ENCODE measurements at regions not wholly inside any gene's neighbourhood (a gene's known extent, or its start where the extent isn't known, plus 50 kb on each side); places are given as distances from the start of the nearest gene placed in this dataset.
"Not testable (repeated sequence)": the region's sequence is repeated elsewhere in the genome, so short reads cannot be mapped to it uniquely, and the experiment has no call there.

DNA sequence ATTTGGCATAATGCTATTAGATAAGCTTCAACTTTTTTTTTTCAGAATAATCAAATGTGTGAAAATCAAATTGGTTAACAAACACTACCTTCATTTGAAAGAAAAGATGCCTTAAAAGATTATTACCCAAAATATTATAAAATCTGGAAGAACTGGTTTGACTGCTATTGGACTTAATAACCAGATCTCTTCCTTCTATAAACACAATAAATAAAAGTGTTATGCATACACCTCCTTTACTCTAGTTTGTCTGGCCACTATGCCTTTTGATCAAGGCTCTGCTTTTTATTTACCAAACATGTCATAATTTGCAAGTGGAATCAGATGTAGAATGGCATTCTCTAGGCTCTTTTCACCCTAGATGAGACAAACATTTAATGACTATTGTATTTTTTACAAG is 897.3 kb upstream of the EPHA5 start:
- DNase-seq: no peak
- intact Hi-C loops (cut with DNase I): no loop called here
- ATAC-seq (ENCODE audit: poor library complexity): no peak

DNA sequence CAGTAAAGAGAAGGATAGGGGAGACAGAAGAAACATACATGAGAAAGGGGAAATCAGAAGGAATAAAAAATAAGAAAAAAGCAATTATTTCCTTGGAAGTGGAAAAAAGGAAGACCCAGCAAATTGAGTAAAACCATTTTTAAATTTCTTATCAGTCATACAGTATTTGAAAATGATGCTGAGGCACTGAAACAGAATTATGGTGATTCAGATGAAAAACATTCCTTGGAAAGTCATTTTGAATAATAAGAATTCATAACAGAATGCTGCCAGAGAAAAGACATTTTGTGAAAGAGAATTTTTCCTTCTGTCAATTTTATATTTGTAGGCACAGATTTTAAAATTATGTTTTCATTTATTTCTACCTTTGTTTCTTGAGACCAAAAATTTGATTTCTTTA is 895.5 kb upstream of the EPHA5 start:
- ATAC-seq (ENCODE audit: poor library complexity): no peak
- intact Hi-C loops (cut with DNase I): no loop called here
- no peak for DNase-seq

DNA sequence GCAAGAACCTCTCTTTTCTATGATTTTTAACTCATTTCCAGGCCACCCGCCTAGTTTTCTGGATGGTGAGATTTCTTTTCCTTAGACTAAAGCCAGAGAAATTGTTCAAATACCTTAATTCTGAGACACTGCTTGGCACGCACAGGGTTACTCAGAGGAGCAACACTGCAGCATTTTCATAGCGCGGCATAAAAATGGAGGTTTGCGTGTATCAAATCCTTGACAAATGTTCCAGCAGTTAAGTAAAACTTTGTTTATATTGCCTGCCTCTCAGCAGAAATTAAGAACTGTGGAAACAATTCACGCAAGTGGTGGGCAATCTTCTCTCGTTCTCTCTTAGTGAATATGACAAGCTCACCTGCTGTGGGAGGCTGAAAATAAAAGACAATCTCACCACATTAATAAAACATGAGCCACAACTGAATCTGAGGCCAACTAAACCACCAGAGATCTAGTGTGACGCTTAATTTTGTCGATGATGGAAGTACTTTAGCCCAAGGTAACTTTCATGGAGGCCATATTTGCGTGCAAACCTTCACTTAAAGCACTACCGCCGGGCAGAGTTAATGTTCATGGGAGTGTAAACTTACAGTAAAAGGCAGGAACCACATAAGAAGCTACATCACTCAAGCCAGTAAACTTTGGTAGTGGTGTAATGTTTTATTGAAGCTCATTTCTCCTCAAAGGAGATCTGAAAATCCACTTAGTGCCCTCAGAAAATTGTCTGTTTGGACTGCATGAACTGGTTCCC is 894.8 kb upstream of the EPHA5 start:
- intact Hi-C loops (cut with DNase I): no loop called here
- DNase-seq: no peak
- no peak for ATAC-seq (ENCODE audit: poor library complexity)

DNA sequence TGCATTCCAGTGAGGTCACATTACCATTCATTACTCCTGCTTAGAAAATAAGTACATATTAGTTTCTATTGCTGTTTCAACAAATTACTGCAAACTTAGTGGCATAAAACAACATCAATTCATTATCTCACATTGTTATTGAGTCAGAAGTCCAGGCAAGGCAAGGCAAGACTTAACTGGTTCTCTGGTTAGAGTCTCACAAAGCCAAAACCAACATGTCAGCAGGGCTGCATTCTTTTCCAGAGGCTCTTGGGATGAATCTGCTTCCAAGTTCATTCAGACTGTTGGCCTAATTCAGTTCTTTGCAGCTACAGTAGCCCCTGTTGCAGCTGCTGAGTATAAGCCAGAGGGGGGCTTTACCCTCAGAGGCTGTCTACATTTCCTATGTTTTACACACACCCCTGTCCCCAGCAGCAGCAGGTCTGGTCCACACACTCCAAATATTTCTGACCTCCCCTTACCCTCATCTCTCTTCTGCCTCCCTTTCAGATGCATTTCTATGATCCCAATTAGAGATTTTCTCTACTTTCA is 892.1 kb upstream of the EPHA5 start:
- intact Hi-C loops (cut with DNase I): no loop called here
- ATAC-seq (ENCODE audit: poor library complexity) (no peak), DNase-seq (no peak)

DNA sequence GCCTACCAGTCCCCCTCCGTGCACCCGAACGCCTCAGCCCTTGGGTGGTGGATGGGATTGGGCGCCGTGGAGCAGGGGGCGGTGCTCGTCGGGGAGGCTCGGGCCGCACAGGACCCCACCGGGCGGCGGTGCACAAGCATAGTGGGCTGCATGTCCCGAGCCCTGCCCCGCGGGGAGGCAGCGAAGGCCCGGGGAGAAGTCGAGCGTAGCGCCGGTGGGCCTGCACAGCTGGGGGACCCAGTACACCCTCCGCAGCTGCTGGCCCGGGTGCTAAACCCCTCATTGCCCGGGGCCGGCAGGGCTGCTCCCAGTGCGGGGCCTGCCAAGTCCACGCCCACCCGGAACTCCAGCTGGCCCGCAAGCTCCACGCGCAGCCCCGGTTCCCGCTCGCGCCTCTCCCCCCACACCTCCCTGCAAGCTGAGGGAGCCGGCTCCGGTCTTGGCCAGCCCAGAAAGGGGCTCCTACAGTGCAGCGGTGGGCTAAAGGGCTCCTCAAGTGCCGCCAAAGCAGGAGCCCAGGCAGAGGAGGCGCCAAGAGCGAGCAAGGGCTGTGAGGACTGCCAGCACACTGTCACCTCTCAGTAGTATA is 891.3 kb upstream of the EPHA5 start:
- DNase-seq; ATAC-seq (ENCODE audit: poor library complexity); intact Hi-C loops (cut with DNase I): not testable (repeated sequence)

DNA sequence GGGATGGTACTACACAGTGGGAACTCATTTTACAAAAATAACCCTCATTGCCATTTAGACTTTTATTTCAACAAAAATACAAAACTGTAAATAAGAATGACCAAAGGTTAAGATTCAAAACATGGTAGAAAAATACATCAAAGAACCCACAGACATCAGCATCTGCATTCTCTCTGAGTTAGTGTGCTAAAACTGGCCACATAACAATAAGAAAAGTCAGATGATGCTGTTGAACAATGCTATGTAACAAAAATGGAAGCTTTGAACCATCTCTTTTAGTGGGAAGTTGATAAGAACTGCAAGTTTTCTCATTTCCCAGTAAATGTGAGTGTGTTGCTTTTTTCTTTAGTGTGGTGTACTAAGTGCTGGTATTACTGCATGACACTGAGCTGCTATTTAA is 888.4 kb upstream of the EPHA5 start:
- intact Hi-C loops (cut with DNase I): no loop called here
- ATAC-seq (ENCODE audit: poor library complexity): no peak

DNA sequence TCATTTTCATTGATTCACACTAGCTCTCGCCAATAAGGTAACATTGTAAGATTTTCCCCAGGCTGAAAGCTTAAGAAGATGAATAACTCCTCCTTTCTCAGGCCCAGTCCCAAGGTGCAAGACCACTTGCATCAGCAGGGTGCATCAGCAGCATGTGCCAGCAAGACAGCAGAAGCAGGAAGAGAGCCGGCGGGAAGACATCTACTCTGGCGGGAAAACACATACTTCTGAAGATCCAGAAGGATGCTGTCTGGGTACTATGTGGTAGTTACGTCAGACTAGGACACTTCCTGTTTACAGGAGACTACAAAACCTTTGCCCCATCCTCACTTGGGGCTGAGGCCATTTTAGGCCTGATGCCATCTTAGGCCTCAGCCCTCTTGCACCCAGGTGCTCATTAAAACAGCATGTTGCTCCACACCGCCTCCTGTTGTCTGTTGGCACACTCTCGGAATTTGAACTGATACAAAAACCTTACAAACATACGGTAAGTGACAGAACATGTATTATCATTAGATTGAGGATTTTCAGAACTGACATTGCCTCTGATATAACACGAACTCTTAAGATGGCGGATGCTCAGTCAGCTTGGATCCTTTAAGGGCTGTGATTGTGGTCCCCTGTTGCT is 886.5 kb upstream of the EPHA5 start:
- ATAC-seq (ENCODE audit: poor library complexity) (no peak), DNase-seq (no peak)
- intact Hi-C loops (cut with DNase I): no loop called here

More for the DNA sequence above, 888.4 kb upstream of the EPHA5 start:
- DNase-seq: no peak

DNA sequence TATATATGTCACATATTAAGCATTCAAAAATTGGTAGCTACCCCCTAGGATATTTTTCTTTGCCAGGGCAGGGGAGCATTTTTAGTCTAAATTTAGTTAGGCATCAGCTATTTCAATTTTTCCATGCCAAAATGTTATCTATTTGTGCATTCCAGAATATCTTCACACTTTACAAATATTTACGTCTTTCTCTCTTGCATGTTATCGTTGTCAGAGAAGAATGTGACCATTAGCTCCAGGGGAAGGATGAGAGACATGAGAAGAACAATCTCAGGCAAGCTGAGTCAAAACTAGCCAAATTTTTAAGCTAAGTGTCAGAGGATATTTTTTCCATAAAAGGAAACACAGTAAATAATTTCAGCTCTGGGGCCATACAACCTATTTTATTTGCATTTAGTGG is 885.0 kb upstream of the EPHA5 start:
- intact Hi-C loops (cut with DNase I): no loop called here
- DNase-seq: no peak

DNA sequence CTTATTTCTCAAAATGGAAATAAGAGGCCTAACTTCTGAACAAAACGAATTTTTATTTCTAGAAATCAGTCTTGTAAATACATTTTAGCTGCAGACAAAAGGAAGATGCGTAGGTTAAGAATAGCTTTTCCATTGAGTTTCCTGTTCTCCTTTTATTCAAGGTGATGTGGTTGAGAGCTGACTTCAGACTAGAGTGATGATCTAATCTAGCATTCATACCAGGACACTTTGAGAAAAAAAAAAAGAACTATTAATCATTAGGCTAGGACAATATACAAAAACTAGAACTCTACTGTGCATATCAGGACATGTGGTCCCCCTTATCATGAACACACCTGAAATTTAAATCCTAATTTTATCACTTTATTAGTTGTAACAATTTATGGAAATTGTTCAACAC is 884.5 kb upstream of the EPHA5 start:
- DNase-seq (no peak), ATAC-seq (ENCODE audit: poor library complexity) (no peak)
- intact Hi-C loops (cut with DNase I): no loop called here

More for the DNA sequence above, 885.0 kb upstream of the EPHA5 start:
- ATAC-seq (ENCODE audit: poor library complexity): no peak

DNA sequence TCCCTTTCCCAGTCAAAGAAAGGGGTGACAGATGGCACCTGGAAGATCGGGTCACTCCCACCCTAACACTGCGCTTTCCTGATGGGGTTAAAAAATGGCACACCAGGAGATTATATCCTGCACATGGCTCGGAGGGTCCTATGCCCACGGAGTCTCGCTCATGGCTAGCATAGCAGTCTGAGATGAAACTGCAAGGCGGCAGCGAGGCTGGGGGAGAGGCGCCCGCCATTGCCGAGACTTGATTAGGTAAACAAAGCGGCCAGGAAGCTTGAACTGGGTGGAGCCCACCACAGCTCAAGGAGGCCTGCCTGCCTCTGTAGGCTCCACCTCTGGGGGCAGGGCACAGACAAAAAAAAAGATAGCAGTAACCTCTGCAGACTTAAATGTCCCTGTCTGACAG is 875.0 kb upstream of the EPHA5 start:
- ATAC-seq (ENCODE audit: poor library complexity); DNase-seq; intact Hi-C loops (cut with DNase I): not testable (repeated sequence)

DNA sequence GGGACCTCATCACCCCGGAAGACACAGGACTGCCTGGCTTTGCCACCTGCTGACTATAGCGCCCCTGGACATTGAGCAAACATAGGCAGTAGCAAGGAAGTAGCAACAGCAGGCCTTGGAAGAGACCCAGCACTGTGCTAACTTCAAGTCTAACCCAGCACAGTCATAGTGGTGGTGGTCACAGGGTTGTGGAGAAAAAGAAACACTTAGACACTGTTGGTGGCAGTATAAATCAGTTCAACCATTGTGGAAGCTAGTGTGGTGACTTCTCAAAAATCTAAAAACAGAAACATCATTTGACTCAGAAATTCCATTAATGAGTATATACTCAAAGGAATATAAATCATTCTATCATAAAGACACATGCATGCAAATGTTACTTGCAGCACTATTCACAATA is 874.0 kb upstream of the EPHA5 start:
- ATAC-seq (ENCODE audit: poor library complexity): no peak
- intact Hi-C loops (cut with DNase I): no loop called here
- no peak for DNase-seq

DNA sequence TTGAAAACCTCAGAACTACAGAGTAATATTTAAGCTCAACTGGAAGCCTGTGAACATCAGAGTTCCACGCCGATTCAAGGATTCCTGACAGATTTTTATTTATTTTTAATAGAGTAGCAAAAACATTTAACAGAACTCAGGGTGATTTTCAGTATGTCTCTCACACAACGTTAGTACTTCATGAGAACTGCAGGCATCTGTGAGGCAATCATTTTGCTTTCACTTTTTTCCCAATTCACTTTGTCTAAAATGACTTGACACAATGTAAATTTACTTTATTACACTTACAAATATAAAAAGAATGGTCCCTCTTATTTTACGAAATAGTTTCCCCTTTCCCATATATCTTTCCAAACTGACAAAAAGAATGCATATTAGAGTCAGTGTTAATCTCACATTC is 869.5 kb upstream of the EPHA5 start:
- no peak for DNase-seq
- ATAC-seq (ENCODE audit: poor library complexity): no peak
- intact Hi-C loops (cut with DNase I): no loop called here

DNA sequence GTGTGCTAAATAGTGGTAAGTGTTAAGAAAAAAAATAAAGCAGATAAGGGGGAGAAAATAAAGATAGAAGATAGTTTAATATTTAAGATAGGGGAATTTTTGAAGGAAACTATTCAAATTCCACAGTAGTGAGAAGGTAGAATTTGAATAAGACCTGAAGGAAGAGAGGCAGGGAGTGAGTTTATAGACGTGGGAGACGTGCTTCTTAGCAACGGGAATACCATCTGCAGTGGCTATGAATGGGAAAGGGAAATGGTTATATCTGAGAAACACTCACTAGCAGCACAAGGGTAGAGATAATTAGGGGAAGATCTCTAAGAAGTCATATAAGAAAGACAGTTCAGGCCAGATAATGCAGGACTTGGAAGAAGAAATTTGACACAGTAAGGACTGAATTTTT is 854.5 kb upstream of the EPHA5 start:
- ATAC-seq (ENCODE audit: poor library complexity): no peak
- intact Hi-C loops (cut with DNase I): no loop called here

DNA sequence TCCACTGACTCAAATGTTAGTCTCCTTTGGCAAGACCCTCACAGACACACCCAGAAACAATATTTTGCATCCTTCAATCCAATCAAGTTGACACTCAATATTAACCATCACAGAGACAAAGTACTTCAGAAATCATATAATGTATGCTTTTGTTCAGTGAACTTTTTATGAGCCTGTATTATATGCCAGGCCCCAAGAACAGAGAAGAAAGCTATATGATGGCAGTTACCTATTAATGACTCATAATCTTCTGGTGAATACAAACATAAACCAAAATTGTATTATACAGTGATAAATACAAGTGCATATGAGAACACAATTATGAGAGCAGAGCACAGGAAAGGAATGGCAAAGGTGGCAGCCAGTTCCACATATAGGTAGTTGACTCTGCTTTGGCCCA is 852.0 kb upstream of the EPHA5 start:
- intact Hi-C loops (cut with DNase I): no loop called here
- DNase-seq (no peak), ATAC-seq (ENCODE audit: poor library complexity) (no peak)

More for the DNA sequence above, 854.5 kb upstream of the EPHA5 start:
- DNase-seq: no peak

DNA sequence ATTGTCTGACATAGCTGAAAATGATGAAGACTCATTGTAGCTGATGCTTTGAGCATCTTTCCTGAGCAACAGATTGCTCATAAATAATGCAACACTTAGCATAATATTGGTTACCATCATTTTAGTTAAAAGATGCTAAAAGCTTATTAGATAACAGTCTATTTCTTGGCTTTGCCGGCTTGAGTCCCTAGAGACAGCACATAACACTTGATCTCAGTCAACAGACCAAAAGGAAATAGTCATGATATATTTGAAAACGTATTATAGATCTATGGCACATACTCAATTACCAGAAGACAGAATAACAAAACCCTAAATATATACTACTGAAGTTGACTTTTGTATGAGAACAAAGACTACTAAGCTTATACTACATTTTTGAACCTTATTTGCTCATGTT is 846.7 kb upstream of the EPHA5 start:
- intact Hi-C loops (cut with DNase I): no loop called here
- DNase-seq: no peak
- ATAC-seq (ENCODE audit: poor library complexity): no peak

DNA sequence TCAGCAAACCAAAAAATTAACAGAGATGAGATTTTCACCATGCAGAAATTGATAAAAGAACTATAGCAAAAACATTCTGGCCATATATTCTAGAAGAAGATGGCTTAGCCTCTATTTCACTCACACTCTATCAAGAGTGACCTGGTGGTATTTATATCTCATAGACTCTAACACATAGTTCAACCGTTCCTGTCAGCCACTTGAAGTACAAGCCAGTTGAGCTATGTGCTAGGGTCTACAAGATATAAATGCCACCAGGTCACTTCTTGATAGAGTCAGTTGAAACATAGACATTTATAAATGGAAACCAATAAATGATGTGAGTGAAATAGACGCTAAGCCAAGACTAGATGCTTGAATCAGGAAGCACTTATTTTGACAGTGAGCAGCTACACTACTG is 836.7 kb upstream of the EPHA5 start:
- ATAC-seq (ENCODE audit: poor library complexity) (no peak), DNase-seq (no peak)
- intact Hi-C loops (cut with DNase I): no loop called here

DNA sequence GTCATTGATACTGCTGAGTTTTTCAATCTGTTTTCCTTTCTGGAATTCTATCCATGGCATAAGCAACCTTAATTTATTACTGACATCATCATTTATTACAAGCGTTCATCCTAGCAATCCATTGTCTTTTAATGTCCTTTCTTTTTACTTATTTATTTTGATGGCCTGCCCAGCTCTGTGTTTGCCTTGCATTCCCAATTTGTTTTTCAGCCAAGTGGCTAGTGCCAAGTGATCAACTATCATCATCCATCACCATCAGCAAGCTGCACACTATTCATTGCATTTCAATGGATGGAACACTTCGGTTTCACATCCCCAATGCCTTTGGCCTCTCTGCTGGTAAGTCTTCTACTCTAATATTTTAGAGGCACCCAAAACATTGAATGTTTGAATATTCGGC is 831.7 kb upstream of the EPHA5 start:
- DNase-seq: no peak
- intact Hi-C loops (cut with DNase I): no loop called here
- ATAC-seq (ENCODE audit: poor library complexity): no peak

DNA sequence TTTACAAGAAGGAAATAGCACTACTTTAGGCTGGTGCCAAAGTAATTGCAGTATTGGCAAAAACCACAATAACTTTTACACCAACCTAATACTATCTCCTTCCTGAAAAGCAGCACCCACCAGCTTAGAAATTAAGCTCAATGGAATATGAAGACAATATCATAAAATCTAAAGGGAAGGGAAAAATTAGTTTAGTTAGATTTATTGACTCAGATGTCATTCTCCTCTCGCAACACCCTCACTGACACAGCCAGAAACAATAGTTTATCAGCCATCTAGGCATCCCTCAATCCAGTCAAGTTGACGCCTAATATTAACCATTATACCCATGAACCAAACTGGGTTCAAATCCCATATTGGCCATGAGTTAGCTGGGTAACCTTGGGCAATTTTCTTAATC is 820.4 kb upstream of the EPHA5 start:
- ATAC-seq (ENCODE audit: poor library complexity) (no peak), DNase-seq (no peak)
- intact Hi-C loops (cut with DNase I): no loop called here

DNA sequence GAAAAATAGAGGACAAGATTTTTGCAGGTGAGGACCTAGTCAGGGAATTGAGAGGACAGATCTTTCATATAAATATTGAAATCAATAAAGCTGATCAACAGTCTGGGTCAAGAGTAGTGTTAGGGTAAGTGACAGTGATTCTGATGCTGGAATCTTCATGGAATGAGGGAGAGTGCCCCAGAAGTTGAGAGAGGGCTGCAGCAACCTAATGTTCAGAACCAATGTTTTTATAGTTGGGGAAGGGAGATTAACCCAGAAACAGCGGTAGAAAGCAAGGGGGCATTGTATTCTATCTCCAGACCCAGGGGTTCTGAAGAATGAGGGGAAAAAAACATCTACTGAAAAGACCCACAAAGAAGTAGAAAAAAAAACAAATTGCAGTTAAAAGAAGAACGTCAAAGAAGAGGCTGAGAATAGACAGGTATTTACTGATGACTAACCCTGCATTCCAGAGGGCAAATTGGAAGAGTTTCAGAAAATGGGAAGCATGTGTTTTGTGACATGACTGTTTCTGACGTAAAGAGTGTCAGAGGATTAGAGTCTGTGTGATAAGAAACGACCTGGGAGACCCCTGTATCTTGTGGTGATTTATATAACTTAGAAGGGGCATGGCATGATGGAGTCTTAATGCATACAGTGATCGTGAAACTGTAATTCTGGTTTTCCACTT is 819.6 kb upstream of the EPHA5 start:
- intact Hi-C loops (cut with DNase I): no loop called here
- ATAC-seq (ENCODE audit: poor library complexity) (no peak), DNase-seq (no peak)

DNA sequence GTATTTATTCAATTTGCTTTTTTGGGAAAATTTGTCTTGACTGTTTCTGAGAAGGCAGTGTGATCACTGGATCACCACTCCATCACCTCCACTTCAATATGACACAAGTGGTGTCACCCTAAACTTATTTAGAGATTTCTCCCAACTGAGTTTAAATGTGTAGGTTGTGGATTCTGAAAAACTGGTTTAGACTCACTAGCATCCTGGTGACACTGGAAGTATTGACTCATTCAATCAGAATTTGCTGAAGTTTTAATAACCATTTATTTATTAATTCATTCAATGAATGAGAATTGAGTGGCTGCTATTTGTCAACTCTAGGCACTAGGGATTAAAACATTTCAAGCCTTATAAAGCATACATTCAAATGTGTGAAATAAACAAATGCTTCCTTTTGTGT is 819.1 kb upstream of the EPHA5 start:
- intact Hi-C loops (cut with DNase I): no loop called here
- ATAC-seq (ENCODE audit: poor library complexity) (no peak), DNase-seq (no peak)

Data from Right ventricle myocardium superior (tissue), 1 donor.